A549 (cell line): ENCODE measurements at regions not wholly inside any gene's neighbourhood (a gene's known extent, or its start where the extent isn't known, plus 50 kb on each side); places are given as distances from the start of the nearest gene placed in this dataset.

ENCODE experiments used
- ATAC-seq, 2 experiments: fragments of 200-7000 bp in 1 of 2; fragments of >200 bp in 1 of 2; cut with Nextera tagmentation in 1 of 2; cut with Tn5 transposase in 1 of 2; 3 replicates each; pipeline versions ENCODE4 v1.8.0 to v1.9.1; 2018 to 2020; ENCODE audit warnings: mild to moderate bottlenecking in 1 of 2, moderate library complexity in 1 of 2
- CTCF ChIA-PET: fragments of 300-600 bp; sonication (Branson Sonifier 250); formaldehyde crosslinking; extraction: SDS; loops from one replicate; lab custom pipeline; 2021; ENCODE audit warnings: antibody characterized with exemption, inconsistent platforms; lab: Yijun Ruan, JAX
- POLR2A ChIA-PET: fragments of 350-600 bp; formaldehyde crosslinking; extraction: SDS; loops from one replicate; lab custom pipeline; 2021; ENCODE audit warnings: antibody characterized with exemption, inconsistent platforms; lab: Yijun Ruan, JAX
- DNase-seq, 2 experiments: peaks; one replicate each; pipeline versions ENCODE4 v3.0.0 to v3.0.0-alpha.2; 2011 to 2016; ENCODE audit warnings: low read depth in 1 of 2, low spot score in 1 of 2
- FAIRE-seq: peaks from 2 replicates; lab custom pipeline; 2011; peaks lifted over from hg19 to GRCh38; lab: Jason Lieb, UNC
- H3K27ac ChIP-seq, 2 experiments: fragments of >200 bp; sonication (Bioruptor Twin); formaldehyde crosslinking; 3 replicates each; pipeline ENCODE4 v1.5.1; 2016 to 2017
- H3K4me1 ChIP-seq: fragments of >200 bp; sonication (Bioruptor Twin); formaldehyde crosslinking; 3 replicates; pipeline ENCODE4 v1.6.1; 2016
- H3K4me2 ChIP-seq: fragments of >200 bp; sonication (Bioruptor Twin); formaldehyde crosslinking; 3 replicates; pipeline ENCODE4 v1.6.1; 2016
- H3K4me3 ChIP-seq: fragments of >200 bp; sonication (Bioruptor Twin); formaldehyde crosslinking; 3 replicates; pipeline ENCODE4 v1.5.1; 2016
- H3K9me3 ChIP-seq: fragments of >200 bp; sonication (Bioruptor Twin); formaldehyde crosslinking; 3 replicates; pipeline ENCODE4 v1.6.1; 2016
- ATOH8 ChIP-seq: fragments of 250-450 bp; sonication (Bioruptor Pico); IDR thresholded peaks from 2 replicates; pipeline ENCODE4 v1.5.0; 2020; ENCODE audit warnings: low read depth, mild to moderate bottlenecking, moderate library complexity
- BCL3 ChIP-seq: fragments of >200 bp; sonication (Bioruptor Twin); formaldehyde crosslinking; IDR thresholded peaks from 3 replicates; pipeline ENCODE4 v1.6.1; 2016
- BHLHE40 ChIP-seq: IDR thresholded peaks from 2 replicates; pipeline ENCODE4 v1.6.1; 2012; ENCODE audit warnings: low read depth, low read length, inconsistent platforms
- CBX8 ChIP-seq: fragments of 200-600 bp; sonication (generic); IDR thresholded peaks from 2 replicates; pipeline ENCODE4 v1.6.1; 2016
- CTCF ChIP-seq: fragments of >200 bp; sonication (Bioruptor Twin); formaldehyde crosslinking; IDR thresholded peaks from 3 replicates; pipeline ENCODE4 v1.5.1; 2016
- E2F6 ChIP-seq: IDR thresholded peaks from 2 replicates; pipeline ENCODE4 v1.6.1; 2012; ENCODE audit warnings: low read depth, borderline replicate concordance
- FOSB ChIP-seq: fragments of 250-450 bp; sonication (Bioruptor Pico); IDR thresholded peaks from 2 replicates; pipeline ENCODE4 v1.5.0; 2020; ENCODE audit warnings: mild to moderate bottlenecking, moderate library complexity
- FOXS1 ChIP-seq: fragments of 250-450 bp; sonication (Bioruptor Pico); IDR thresholded peaks from 2 replicates; pipeline ENCODE4 v1.5.0; 2020; ENCODE audit warnings: mild to moderate bottlenecking, moderate library complexity
- JUNB ChIP-seq: fragments of >200 bp; sonication (Bioruptor Twin); formaldehyde crosslinking; IDR thresholded peaks from 2 replicates; pipeline ENCODE4 v1.6.1; 2016
- MAZ ChIP-seq: fragments of 150-350 bp; IDR thresholded peaks from 2 replicates; pipeline ENCODE4 v1.6.1; 2014; ENCODE audit warnings: antibody characterized with exemption, low read depth, low read length, borderline replicate concordance
- NPAS2 ChIP-seq: fragments of 250-450 bp; sonication (Bioruptor Pico); IDR thresholded peaks from 2 replicates; pipeline ENCODE4 v1.8.0; 2022; ENCODE audit warnings: mild to moderate bottlenecking, moderate library complexity, borderline replicate concordance
- NR3C1 ChIP-seq: fragments of >200 bp; sonication (Bioruptor Twin); formaldehyde crosslinking; IDR thresholded peaks from 3 replicates; pipeline ENCODE4 v1.6.1; 2017
- PBX3 ChIP-seq: IDR thresholded peaks from 2 replicates; pipeline ENCODE4 v1.6.1; 2012
- PHF8 ChIP-seq: fragments of 200-600 bp; sonication (generic); IDR thresholded peaks from 2 replicates; pipeline ENCODE4 v1.6.1; 2016; ENCODE audit warnings: low read depth, mild to moderate bottlenecking, antibody characterized with exemption, moderate library complexity, borderline replicate concordance
- RAD21 ChIP-seq, 2 experiments: fragments of >200 bp in 1 of 2; sonication (Bioruptor Twin) in 1 of 2; formaldehyde crosslinking in 1 of 2; IDR thresholded peaks in 1 of 2; conservative IDR thresholded peaks in 1 of 2; 2 replicates in 1 of 2; 3 replicates in 1 of 2; pipeline ENCODE4 v1.6.1; 2012 to 2018; ENCODE audit warnings: inconsistent platforms in 1 of 2
- REST ChIP-seq: fragments of 200-600 bp; sonication (generic); IDR thresholded peaks from 2 replicates; pipeline ENCODE4 v1.6.1; 2016; ENCODE audit warnings: antibody characterized with exemption, mild to moderate bottlenecking, moderate library complexity
- RFX5 ChIP-seq: fragments of 450-650 bp; IDR thresholded peaks from 2 replicates; pipeline ENCODE4 v1.7.1; 2014; ENCODE audit warnings: antibody characterized with exemption, mild to moderate bottlenecking, moderate library complexity
- SREBF2 ChIP-seq: fragments of 450-650 bp; IDR thresholded peaks from 2 replicates; pipeline ENCODE4 v1.6.1; 2014; ENCODE audit warnings: mild to moderate bottlenecking, moderate library complexity
- ZSCAN20 ChIP-seq: fragments of 250-450 bp; sonication (Bioruptor Pico); IDR thresholded peaks from 2 replicates; pipeline ENCODE4 v1.8.0; 2022; ENCODE audit warnings: mild to moderate bottlenecking, moderate library complexity
- WGBS: methylation state at CpG from one replicate; pipeline ENCODE4 v1.1.6; 2017; ENCODE audit errors: missing lambda C conversion rate; 5-methylcytosine and 5-hydroxymethylcytosine counted together

GRCh38 chr2:196268538-196269338 lies 97.4 kb upstream of the STK17B start:
- Histone ChIP-seq H3K9me3 (no peaks in the 10 kb centered on the region), H3K4me3 (no peak overlapping the region)
- CTCF ChIA-PET, result interaction anchor here (0.8 kb wide), 1 partner anchor 190 kb away, joined by 4 read pairs; no protein-coding TSS in a partner anchor
- 70% methylated on average over 8 of the region's 8 CpGs for WGBS
- TF ChIP-seq E2F6 (no peak), FOSB (no peak), BCL3 (no peak), SREBF2 (no peak), CBX8 (no peak), FOXS1 (CRISPR knock-in tag) (no peak), PHF8 (no peak), NR3C1 (no peak)
- TF ChIP-seq, all 56 proteins: peak for 0
- Histone ChIP-seq H3K4me2 (no peak overlapping the region), H3K4me1 (peaks cover 26% of the 10 kb centered on the region; the same call in 2 of the 3 replicates), H3K27ac (peak overlapping the region in 1 of 2 experiments; percentile 5; a peak in 1 of 6 replicates)
- ATAC-seq, result no peak
- no peak for DNase-seq
- POLR2A ChIA-PET, result no interaction called here
- FAIRE-seq, result no peak

GRCh38 chr2:196271795-196272194 lies 100.4 kb upstream of the STK17B start:
- H3K4me1 ChIP-seq, result peaks cover 55% of the 10 kb centered on the region
- ChIA-PET POLR2A (no interaction called here), CTCF (interaction anchor here (0.8 kb wide), 1 partner anchor 12 kb away, joined by 4 read pairs; no protein-coding TSS in a partner anchor)
- no peaks in the 10 kb centered on the region for H3K9me3 ChIP-seq
- 71% methylated on average over 3 of the region's 3 CpGs for WGBS
- H3K4me2 ChIP-seq, result no peak overlapping the region
- FAIRE-seq, result no peak
- TF ChIP-seq PBX3 (no peak), ATOH8 (CRISPR knock-in tag) (no peak), NR3C1 (no peak)
- no peak overlapping the region for H3K27ac ChIP-seq
- ATAC-seq, result no peak
- no peak for DNase-seq
- H3K4me3 ChIP-seq, result no peak overlapping the region

- Histone ChIP-seq H3K4me2 (peak overlapping the region; percentile 60), H3K9me3 (no peaks in the 10 kb centered on the region), H3K4me3 (no peak overlapping the region), H3K27ac (peak overlapping the region; percentile 33 to 61), H3K4me1 (peaks cover 45% of the 10 kb centered on the region)
- ChIA-PET POLR2A (interaction anchor here (1.1 to 2.9 kb wide), 2 partner anchors 15 to 206 kb away, joined by 3 to 14 read pairs; partner anchors contain the start of gene DNAH7), CTCF (interaction anchor here (0.7 to 5.5 kb wide), 2 partner anchors 72 to 196 kb away, joined by 3 to 49 read pairs; no protein-coding TSS in a partner anchor)
- FAIRE-seq (no peak), DNase-seq (no peak), ATAC-seq (peak; percentile 30 to 57; a peak in 3 of 6 replicates)
- WGBS, result 45% methylated on average over 1 of the region's 1 CpG
- TF ChIP-seq ZSCAN20 (no peak), BCL3 (no peak), JUNB (no peak), REST (no peak), RFX5 (no peak), MAZ (no peak), RAD21 (conservative IDR thresholded peaks at IDR 0.05 in 1 of 2, IDR thresholded peaks at IDR 0.05 in 1 of 2) (no peak), BHLHE40 (no peak), NPAS2 (CRISPR knock-in tag) (no peak), CTCF (no peak)
Observed at GRCh38 chr2:196274387-196274809, 103.0 kb upstream of the STK17B start.
